GM18858 (cell line): ENCODE measurements at regions not wholly inside any gene's neighbourhood (a gene's known extent, or its start where the extent isn't known, plus 50 kb on each side); places are given as distances from the start of the nearest gene placed in this dataset.
A peak's percentile ranks its signal among the peaks of the same experiment; 100 is the strongest.
"Not testable (repeated sequence)": the region's sequence is repeated elsewhere in the genome, so short reads cannot be mapped to it uniquely, and the experiment has no call there.

Experiments
- ATAC-seq: cut with Tn5 transposase; IDR thresholded peaks from one replicate; pipeline ENCODE4 v1.9.1; 2021; ENCODE audit not compliant: unreplicated experiment

DNA sequence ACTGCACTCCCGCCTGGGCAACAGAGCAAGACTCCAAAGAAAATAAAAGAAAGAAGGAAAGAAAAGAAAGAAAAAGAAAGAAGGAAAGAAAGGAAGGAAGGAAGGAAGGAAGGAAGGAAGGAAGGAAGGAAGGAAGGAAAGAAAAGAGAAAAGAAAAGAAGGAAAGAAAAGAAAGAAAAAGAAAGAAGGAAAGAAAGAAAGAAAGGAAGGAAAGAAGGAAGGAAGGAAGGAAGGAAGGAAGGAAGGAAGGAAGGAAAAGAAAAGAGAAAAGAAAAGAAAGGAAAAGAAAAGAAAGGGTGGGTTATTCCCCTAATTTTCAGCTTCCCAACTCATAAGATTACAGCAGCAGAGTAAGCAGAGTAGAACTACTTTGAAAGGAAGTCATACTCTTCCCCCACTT is 64.4 kb downstream of the TMEM200C start:
- not testable (repeated sequence) for ATAC-seq

GRCh38 chr18:5828913-5829312 is 66.4 kb downstream of the TMEM200C start:
- ATAC-seq = no peak

DNA sequence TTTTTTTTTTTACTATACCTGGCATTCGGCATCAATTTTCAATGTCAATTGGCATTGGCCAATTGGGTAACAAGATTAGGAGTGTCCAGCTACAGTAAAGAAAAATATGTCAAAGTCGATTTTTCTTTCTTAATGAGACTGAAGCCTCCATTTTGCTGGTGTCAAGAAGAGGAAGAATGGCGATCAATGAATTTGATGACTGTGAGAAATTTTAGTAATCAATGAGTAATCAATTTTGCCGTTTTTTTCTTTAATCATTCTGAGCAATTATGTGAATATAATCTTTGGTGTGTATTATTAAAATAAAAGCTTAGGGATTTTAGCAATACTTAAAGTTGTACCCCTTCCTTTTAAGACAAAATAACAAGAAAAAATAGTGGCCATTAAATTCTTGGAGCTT is 69.7 kb downstream of the TMEM200C start:
- ATAC-seq = no peak

- no peak for ATAC-seq
Measured at GRCh38 chr18:5824370-5824984, 70.8 kb downstream of the TMEM200C start.

DNA sequence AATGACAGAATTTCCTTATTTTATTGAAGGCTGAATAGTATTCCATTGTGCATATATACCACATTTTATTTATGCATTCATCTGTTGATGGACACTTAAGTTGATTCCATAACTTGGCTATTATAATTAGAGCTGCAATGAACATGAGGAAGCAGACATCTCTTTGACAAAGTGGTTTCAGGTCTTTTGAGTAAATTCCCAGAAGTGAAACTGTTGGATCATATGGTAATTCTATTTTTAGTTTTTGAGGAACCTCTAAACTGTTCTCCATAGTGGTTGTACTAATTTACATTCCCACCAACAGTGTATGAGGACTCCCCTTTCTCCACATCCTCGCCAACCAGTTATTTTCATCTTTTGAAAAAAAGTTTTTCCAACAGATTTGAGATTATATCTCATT is 77.5 kb downstream of the TMEM200C start:
- no peak for ATAC-seq

GRCh38 chr18:5806860-5807259 is 88.5 kb downstream of the TMEM200C start:
- no peak for ATAC-seq

GRCh38 chr18:5787936-5788335 is 107.4 kb downstream of the TMEM200C start:
- no peak for ATAC-seq

DNA sequence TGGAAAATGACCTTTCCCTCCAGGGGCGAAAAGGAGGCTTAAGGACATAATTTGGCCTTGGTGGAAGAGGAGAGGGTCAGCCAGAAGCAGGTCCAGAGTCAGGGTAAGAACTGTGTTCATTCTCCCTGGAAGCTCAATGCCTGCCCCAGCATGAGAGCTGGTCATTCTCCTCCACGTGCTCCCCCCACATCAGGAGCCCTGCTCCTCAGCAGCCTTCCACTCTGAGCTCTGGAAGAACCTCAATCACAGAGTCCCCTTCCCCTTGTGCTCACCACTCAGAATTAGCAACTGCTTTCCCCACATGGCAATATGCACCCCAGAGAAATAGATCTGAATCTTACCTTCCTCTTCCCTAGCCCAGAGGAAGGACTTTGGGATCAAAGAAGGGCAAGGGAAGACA is 115.4 kb downstream of the TMEM200C start:
- ATAC-seq = no peak

DNA sequence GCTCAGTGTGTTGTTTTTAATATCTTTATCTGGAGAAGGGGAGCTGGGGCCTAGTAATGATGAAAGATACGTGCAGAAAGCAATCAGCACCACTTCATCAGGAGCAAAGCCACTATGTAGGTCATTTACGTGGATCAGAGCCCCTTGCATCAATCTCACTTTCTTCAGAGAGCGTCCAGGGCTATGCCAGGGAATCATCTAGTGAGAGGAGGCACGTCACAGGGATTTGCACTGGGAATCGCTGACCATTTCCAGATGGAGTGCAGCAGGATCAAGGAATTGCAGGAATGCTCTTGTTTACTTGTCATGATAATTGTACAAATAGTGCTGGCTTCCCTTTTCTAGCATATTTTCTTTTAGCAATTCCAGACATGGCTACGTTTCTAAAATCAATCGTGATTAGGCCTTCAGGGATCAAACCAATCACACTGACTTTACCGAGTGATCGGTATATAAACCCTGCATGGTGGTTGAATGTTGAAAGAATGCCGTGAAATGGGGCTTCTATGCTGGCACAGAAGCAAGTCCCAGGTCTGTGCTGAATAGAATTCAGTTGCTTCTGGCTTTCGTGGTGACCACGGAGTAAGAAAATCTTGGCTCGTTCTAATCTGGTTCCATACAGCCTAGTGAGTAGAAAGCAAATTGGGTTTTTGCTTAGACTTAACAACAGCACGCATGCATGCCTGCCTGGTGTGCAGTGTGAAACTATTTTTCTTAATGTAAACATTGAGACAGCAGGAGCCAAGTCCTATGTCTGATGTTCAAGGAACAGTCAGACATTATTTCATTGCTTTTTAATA is 122.8 kb downstream of the TMEM200C start:
- no peak for ATAC-seq

- ATAC-seq = no peak
Measured at GRCh38 chr18:5771343-5771742, 124.0 kb downstream of the TMEM200C start.

- no peak for ATAC-seq
Measured at GRCh38 chr18:5770176-5770575, 125.1 kb downstream of the TMEM200C start.

GRCh38 chr18:5768454-5768853 is 126.9 kb downstream of the TMEM200C start:
- ATAC-seq = no peak

- no peak for ATAC-seq
Measured at GRCh38 chr18:5759194-5759593, 136.1 kb downstream of the TMEM200C start.

DNA sequence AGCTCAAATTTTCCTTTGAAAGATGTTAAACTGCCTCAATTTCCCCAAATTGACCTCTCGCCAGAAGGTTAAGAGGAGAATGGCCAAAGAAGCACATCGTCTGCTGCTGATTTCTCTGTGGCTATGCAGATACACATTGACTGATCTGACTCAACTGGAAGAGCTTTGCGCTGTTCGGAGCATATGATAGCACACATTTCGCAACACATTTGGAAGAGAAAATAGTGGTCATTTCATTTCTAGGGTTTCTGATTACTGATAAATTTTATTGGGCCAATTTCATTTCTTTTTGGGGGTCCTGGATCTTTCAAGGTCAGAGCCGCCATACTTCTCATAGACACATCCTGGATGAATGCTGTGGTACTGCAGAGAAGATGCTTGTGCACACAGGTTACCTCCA is 138.5 kb downstream of the TMEM200C start:
- no peak for ATAC-seq

DNA sequence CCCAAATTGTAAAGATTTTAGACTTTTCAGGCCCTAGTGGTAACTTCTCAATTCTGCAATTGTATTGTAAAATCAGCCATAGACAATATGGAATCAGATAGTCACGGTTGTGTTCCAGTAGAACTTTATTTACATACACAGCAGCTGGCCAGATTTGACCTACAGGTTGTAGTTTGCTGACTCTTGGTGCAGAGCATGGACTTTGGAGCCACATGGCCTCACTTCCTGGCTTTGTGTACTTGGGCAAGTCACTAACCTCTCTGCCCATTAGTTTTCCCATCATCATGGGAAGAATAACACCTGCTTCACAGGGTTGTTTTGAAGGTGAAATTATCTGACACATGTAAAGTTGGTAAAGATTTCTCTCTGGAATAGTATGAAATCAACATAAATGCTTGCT is 147.6 kb downstream of the TMEM200C start:
- ATAC-seq = no peak

DNA sequence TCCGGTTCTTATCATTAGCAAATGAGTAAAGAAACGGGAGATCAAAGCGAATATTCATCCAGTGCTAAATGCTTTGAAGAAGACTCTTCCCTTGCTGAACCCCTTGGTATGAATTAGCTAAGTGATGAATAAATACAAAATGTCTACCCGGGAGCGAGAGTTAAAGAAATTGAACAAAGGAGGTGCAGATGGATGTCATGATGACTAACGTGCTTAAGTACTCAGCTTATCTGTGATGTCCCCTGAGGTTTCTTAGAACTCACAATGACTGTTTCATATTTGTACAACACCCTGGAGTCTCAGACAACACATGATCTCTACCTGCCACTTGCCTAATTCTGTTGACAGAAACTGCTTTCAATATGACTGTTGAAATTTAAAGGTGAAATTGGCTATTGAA is 148.5 kb downstream of the TMEM200C start:
- peak; percentile 67 for ATAC-seq

GRCh38 chr18:5744659-5745058 is 150.7 kb downstream of the TMEM200C start:
- ATAC-seq = no peak

GRCh38 chr18:5738526-5738925 is 156.8 kb downstream of the TMEM200C start:
- no peak for ATAC-seq

GRCh38 chr18:5732318-5732717 is 163.0 kb downstream of the TMEM200C start:
- no peak for ATAC-seq

DNA sequence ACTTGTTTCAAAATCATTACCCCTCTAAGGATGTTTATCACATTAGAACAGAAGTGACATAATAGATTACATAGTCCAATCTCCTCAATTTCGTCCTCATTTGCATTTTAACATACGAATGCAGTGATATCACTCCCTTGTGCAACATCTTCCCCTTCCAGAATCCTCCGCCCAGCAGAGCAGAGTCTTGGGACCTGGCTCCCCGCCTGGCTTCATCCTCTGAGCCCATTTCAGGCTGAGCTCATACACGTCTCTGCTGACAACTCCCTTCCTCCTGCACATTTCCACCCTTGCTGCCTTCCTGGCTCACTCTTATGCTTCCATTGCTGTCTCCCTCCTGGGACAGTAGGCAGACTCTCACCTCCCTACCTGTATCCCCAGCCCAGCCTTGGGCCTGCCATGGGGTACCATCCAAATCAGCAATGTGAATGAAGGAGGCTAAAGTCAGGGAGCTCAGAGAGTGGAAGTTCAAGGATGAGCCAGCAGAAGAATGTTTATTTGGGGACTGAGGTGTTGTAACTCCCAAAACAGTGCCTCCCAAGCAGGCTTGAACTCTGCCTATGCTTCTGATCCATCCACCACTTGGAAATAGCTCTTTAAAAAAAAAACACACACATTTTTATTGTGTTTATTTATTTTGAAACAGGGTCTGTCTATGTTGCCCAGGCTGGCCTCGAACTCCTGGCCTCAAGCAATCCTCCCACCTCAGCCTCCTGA is 165.2 kb downstream of the TMEM200C start:
- ATAC-seq = no peak

DNA sequence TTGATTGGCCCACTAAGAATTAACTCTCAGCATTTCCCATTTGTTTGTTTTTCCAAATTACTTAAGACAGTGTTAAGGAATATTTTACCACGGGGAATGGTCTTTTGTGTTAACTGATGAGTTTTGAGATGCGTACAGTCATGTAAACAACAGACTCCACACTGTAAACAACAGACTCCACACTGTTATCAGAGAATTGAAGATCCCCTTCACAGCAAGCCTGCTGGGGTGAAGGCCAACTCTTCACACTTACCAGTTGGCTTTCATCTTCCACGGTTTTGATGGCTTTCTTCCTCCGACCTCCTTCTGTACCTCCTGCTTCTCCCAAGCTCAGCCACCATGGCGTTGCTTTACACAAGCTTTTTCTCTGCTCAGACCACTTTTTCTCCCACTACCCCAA is 166.8 kb downstream of the TMEM200C start:
- ATAC-seq = no peak

DNA sequence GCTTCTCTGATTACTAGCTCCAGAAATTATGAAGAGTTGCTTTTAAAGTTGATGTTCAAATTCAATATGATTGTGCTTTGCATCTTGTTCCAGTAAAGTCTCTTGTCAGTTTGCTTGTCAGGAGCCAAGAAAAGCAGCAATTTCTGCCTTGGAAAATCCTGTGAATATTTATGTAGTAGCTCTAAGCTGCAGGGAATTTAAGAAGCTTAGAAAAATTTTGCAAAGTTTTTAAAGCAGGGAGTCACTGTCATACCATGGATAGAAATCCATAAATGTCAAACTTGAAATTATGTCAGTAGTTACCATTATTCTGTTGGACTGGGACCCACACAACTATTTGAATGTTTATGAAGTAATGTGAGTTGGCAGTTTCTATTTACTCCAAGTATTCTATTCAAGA is 169.3 kb downstream of the TMEM200C start:
- ATAC-seq = no peak
